ENCODE measurements at regions not wholly inside any gene's neighbourhood (a gene's known extent, or its start where the extent isn't known, plus 50 kb on each side); places are given as distances from the start of the nearest gene placed in this dataset.

DNA sequence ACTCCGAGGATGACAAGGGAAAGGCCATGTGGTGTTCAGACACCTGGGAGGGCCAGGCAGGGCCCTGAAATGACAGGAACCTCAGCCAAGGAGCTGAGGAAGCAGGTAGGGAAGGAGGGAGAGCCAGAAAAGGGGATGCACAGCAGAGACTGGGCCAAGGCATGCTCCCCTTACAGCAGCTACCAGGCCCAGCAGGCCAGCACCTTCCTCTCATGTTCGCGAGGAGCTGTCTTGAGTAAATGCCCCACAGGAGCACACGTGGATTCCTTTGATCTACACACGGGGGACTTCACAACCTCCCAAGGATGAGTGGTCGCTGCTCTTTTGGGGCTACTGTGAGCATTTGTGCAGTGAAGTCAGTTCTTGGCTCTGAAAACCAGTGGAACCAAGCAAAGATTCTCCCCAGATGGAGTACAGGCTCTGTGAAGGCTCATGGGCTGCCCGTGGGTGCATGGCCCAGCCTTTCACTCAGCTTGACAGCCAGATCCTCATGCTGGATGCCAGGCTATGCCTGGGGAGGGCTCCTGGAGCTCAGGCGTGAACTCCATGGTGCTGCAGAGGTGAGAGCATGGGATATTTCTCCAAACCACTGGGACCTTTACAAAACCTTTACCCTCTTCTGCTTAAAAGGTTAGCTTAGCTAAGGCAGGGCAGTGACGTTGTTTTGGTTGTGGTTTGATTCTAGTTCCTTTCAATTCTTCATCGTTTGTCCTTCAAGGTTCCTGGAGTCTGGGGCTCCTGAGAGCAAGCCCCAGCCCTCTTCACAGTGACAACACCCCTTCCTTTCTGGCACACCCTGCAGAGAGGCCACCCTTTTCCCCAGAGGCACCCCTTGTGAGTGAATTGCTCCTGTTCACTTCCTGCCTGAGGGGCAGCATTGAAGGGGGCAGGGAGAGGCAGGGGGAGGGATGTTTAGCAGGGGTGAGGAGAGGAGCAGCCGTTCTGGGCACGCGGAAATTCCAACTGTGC, 74.2 kb upstream of the ZPBP start:
- no peak for DNase-seq (ENCODE audit: low read depth)

DNA sequence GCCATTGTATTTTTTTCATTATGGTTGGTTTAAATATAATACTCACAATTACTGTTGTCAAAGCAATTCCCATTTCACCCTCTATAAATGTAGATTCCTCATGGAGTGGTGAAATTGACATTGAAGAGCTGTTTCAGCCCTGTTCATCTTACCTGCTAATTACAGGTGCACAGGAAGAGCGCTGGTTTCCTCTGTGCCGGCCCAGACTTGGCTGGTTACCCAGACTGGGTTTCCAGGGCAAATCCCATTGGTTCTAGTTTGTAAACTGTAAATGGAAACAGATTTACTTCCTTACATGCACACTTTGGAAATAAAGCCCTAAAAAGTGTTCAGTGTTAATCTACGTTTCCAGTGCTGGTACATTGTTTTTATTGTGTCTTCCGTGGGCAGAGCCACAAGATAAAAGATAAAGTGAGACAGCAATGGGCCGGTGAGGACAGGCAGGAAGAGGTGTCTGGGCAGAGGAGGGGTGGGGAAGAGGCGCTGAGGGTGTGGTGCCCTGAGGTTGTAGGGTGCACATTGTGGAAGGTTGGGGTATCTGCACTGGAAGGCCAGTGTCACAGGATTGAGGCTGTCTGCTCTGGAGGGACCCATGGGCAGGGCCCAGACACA, 71.6 kb upstream of the ZPBP start:
- DNase-seq (ENCODE audit: low read depth) = no peak

DNA sequence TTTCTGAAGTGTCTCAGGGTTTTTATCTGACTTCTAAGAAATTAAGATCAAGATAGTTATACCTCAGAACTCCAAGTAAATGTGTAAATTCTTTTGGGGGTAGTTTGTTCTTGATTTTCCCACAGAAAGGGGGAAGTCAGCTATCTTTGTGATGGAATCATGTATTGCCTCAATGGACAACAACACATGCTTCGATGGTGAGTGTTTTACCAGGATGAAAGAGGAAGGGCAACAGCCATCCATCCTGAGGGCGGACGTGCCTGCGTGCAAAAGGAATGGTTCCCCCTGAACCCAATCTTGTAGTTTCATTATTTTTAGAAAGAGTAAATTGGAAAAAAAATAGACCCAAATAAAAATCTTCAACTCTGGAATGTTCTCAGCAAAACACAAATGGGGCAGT, 67.2 kb upstream of the ZPBP start:
- DNase-seq (ENCODE audit: low read depth) = no peak

DNA sequence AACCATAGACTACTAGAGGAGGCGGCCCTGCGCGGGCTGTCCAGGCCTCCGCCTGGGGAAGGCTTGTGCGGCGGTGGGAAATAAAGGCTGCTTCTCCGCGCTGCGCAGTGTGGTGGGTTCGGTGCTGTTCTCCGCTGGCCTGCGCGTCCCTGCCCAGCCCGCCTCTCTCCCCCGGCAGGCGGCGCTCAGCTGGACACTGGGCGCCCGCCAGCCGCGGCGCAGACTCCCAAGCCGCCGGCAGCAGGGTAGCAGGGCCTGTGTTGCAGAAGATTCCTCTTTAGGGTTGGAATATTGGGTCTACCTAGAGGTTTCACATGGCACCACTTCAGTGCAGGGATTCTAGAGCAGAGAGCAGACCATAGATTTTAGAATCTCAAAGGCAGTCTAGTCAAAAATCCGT, 66.1 kb upstream of the ZPBP start:
- no peak for DNase-seq (ENCODE audit: low read depth)

DNA sequence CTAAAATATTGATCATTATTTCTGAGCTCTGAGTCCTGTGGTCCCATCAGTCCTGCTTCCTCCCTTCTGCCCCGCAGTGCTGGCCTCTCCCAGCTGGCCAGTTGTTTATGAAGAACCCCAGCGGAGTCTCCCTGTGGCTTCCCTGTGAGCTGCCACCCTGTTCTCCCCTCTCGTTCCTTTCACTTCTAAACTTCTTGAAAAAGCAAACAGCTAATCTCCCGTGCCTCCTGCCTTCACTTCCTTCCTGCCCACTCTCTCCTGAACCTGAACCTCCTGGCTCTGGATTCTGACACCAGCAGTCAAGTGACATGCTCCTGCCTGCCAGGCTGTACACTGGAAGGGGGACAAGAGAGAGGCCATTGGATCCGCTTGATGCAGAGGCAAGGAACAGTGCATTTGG, 63.7 kb upstream of the ZPBP start:
- DNase-seq (ENCODE audit: low read depth) = no peak

DNA sequence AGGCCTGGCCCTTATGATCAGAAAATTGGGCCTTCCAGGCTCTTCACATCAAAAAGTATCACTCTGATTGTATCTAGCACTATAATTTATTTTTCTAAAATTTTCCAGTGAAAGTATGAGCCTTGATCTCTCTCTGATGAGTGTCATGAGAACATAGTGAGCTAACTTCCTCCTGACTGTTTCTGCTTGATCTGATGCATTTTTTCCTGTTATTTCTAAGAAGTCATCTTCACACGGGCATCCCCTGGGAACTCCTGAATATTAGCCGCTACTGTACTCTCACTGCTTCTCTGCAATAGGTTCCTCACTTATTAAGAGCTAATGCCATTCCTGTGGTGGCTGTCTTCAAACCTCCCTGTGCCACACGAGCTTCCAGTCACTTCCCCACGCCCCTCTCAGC, 63.1 kb upstream of the ZPBP start:
- DNase-seq (ENCODE audit: low read depth) = no peak

DNA sequence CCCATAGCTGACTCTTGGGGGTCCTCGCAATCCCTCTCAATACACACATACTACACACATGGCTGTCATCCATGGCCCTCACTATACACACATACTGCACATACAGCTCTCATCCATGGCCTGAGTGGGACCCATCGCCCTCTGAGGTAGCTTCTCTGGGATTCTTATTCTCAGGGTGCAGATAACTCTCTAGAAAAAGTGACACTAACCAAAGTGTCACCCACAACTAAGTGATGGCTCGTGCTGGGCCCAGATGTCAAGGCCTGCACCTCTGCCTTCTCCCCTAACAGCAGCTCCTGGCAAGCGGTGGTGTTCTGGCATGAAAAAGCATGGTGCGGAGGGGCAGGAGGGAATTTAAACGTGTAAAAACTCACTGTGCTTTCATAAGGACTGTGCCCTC, 62.7 kb upstream of the ZPBP start:
- DNase-seq (ENCODE audit: low read depth) = no peak

DNA sequence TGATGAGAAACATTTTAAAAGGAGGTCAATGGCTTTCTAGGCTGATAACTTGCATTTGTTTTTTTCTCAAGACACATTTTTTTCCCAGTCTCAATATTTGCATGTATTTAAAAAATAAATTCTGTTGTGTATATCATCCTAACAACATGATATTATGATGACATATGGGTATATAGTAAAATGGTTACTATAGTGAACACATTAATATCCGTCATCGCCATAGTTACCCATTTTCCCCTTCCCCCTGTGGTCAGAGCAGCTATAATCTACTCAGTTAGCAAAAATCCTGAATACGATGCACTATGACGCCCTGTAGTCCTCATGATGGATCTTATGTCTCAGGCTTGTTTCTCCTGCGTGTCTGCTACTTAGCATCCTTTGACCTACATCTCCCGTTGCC, 60.9 kb upstream of the ZPBP start:
- no peak for DNase-seq (ENCODE audit: low read depth)

DNA sequence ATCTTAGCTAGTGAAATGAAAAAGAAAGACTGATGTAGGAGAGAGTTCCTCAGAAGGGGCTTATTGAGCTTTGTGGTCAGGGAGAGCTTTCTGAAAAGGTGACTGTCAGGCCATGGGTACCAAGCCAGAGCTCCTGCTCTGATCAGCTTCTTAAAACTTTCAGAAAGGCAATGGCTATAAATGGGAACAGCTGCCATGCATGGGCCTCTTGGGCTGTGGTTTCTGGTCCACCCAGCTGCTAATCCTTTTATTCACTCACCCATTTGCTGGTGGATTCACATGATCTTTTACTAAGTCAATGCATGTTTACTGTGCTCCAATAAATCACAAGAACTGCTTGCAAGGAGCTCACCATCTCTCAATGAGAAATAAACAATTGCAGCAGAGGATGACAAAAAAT, 60.1 kb upstream of the ZPBP start:
- no peak for DNase-seq (ENCODE audit: low read depth)

DNA sequence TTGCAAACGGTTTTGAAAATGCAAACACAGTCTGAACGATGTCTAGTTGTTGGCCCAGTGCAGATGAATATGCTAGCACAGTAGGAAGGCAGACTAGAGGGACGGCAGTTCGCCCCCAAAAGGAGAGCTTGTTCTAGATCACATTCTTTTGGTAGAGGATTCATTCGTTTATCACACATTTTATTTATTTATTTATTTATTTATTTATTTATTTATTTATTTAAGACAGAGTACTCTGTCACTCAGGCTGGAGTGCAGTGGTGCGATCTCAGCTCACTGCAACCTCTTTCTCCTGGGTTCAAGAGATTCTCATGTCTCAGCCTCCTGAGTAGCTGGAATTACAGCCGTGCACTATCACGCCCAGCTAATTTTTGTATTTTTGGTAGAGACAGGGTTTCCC, 59.4 kb upstream of the ZPBP start:
- DNase-seq (ENCODE audit: low read depth) = no peak

DNA sequence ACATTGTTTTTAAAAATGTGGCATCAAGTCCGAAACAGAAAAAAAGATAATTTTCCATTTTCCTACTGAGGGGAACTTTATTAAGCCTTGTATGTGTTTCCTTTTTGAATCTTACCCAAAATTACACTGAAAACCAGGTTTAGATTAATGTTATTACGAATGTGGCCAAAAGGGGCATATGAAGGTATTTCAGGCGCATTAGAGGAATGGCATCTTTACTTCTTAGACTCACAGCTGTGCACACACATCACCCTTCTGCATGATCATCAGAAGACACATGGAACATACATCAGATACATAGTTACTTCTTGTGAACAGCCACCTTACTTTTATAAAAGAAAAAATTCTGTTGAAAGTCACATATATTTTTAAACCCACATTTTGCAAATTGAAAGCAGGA, 58.6 kb upstream of the ZPBP start:
- no peak for DNase-seq (ENCODE audit: low read depth)

DNA sequence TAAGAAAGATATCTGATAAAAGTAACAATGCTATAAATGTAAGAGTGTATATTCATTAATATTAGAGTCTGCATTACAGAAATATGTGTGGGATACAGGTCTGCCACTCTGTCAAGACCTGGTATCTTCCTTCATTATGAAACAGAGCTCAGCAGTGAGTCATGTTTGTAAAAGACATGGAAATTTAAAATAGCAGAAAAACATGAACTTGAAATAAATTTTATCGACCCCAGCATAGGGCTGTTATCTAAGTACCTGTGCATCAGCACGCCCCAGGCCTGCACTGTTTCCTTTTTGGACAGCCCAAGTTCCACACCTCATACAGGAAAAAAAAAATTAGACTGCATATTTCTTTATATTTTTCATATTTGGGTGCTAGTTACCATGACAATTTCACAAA, 58.0 kb upstream of the ZPBP start:
- DNase-seq (ENCODE audit: low read depth) = no peak

DNA sequence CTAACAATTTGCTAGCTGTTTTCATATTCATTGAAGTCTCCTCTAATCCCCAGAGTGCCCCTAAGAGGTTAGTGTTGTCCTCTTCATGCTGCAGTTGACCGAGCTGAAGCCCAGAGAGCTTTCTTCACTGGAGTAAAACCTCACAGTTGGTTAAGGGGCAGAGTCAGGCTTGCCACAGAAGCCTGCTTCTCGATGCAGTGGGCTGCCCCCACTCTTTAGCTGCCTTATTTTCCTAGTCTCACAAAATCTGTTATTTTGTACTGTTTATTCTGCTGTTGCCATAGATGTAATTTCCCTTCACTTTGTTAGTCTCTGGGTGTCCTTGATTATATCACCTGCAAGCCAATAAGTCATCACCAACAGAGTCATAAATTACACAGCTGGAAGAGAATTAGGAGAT, 56.3 kb upstream of the ZPBP start:
- no peak for DNase-seq (ENCODE audit: low read depth)

DNA sequence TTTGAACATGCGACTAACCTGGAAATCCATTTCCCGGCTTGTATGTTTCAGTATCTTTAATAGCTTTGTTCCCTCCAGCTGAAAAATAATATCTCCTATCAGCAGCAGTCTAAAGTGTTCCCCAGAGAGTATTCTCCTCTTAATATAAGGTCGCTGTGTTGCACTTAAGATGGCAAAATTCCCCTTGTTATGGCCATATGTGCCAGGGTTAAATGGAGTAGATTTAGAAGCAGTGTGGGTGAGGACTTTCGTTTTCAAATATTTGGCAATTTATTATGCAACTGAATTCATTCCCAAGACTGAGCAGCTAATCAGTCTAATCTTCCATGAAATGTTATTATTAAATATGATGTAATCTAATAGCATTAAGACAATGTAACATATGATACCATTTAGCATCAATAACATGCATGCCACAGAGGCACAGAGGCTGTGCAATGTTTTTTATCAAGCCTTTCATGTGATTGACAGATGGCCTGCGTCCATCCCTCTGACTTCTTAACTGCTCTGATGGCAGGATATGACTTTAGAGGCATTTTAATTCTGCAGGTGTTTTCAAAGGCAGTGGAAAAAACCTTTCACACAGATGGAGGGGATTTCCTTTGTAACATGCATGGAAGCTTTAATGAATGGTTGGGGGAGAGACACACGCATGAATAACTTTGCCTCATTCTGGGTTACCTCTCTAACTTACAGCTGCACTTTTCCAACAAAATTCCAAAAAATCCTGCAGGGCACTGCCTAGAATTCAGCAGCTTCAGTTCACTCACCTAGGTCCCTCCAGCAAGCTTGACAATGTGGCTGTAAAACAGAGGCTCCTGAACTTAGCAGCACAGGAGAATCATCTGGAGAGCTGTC, 55.1 kb upstream of the ZPBP start:
- no peak for DNase-seq (ENCODE audit: low read depth)

DNA sequence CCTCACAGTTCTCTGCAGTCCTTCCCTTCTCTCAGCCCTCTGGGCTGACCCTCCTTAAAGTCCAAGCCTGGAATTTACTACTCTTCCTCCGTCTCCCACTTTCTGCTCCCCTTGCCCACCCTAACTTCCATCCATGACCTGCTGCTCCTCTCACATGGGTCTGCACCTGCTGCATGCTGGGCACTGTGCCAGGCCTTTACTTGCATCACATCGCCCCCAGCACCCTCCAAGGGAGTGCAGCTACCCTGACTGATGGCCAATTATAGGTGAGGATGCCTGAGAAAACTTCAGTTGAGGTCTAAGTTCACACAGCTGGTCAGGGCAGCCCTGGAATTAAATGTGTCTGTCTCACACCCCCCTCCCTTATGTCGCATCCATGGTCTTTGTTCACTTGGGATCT, 53.6 kb upstream of the ZPBP start:
- no peak for DNase-seq (ENCODE audit: low read depth)

DNA sequence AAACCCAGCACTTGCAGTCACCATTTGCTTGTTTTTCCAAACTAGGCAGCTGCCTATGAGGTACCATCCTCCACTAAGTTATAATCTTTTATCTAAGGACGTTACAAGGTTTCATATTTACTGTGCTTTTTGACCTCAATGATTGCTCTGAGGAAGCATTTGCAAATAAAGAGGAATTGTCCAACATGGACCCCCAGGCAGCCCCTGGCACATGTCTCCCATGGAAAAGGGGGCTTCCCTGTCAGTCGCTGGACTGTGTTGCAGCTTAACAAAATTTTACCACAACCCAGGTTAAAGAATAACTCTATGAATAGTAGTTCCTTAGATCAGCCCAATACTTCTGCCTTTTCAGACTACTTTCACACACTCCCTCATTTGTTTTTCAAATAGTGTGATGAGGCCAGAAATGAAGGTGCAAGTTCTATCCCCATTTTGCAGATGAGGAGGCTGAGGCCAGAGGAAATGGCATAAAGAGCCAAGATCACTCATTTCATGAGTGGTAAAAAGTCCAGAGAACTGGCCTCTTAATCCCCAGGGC, 52.8 kb upstream of the ZPBP start:
- DNase-seq (ENCODE audit: low read depth) = no peak

DNA sequence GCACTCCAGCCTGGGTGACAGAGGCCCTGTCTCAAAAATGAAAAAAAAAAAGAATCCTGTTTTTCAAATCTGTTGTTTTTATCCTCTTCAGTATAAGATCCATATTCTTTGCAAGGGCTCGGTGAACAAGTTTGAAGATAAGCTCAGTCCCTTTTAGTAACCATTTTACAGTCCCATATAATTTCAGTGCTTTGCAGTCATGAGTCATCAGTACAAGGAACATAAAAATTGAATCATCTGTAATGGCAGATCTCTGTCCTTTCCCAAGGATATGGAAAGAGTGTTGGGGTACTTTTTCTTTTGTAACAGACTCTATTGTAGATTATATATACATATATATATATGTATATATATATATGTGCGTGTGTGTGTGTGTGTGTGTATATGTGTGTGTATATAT, 52.2 kb upstream of the ZPBP start:
- no peak for DNase-seq (ENCODE audit: low read depth)
